ENCODE measurements at regions not wholly inside any gene's neighbourhood (a gene's known extent, or its start where the extent isn't known, plus 50 kb on each side); places are given as distances from the start of the nearest gene placed in this dataset.

- no peak overlapping the region for H3K27ac Mint-ChIP-seq
- H3K9me3 Mint-ChIP-seq, result peaks cover 16% of the 10 kb centered on the region
- no peak overlapping the region for H3K4me3 Mint-ChIP-seq
- DNase-seq, result no peak
- H3K4me1 Mint-ChIP-seq (ENCODE audit: low read depth), result peaks cover 39% of the 10 kb centered on the region; the same call in 1 of the 2 replicates
- TF ChIP-seq CTCF (IDR thresholded peaks at IDR 0.05), result peak; percentile 13; the same call in 1 of the 2 replicates
- H3K36me3 Mint-ChIP-seq (ENCODE audit: low read depth), result peaks cover 14% of the 10 kb centered on the region; the same call in 1 of the 2 replicates
- no peaks in the 10 kb centered on the region; the same call in 1 of the 2 replicates for H3K27me3 Mint-ChIP-seq (ENCODE audit: insufficient read depth)
These were observed 493.8 kb upstream of the PABPC4L start for GRCh38 chr4:134695433-134695832.

GRCh38 chr4:134691915-134692314 lies 490.3 kb upstream of the PABPC4L start:
- peak; percentile 92 for DNase-seq
- Mint-ChIP-seq H3K4me3 (peak overlapping the region; percentile 1; the same call in 1 of the 2 replicates), H3K9me3 (peaks cover 12% of the 10 kb centered on the region), H3K27me3 (ENCODE audit: insufficient read depth) (peaks cover 2% of the 10 kb centered on the region; the same call in 1 of the 2 replicates), H3K4me1 (ENCODE audit: low read depth) (peaks cover 34% of the 10 kb centered on the region; the same call in 1 of the 2 replicates), H3K27ac (peak overlapping the region; percentile 35; the same call in 1 of the 2 replicates), H3K36me3 (ENCODE audit: low read depth) (peaks cover 4% of the 10 kb centered on the region; the same call in 1 of the 2 replicates)
- no peak for TF ChIP-seq CTCF (IDR thresholded peaks at IDR 0.05)

GRCh38 chr4:134687646-134688628 lies 486.3 kb upstream of the PABPC4L start:
- Mint-ChIP-seq H3K27ac (no peak overlapping the region), H3K9me3 (peaks cover 20% of the 10 kb centered on the region), H3K4me3 (no peak overlapping the region), H3K36me3 (ENCODE audit: low read depth) (peaks cover 11% of the 10 kb centered on the region; the same call in 1 of the 2 replicates), H3K27me3 (ENCODE audit: insufficient read depth) (peaks cover 2% of the 10 kb centered on the region; the same call in 1 of the 2 replicates), H3K4me1 (ENCODE audit: low read depth) (peaks cover 38% of the 10 kb centered on the region; the same call in 1 of the 2 replicates)
- no peak for DNase-seq
- TF ChIP-seq CTCF (IDR thresholded peaks at IDR 0.05), result no peak

- H3K4me3 Mint-ChIP-seq, result no peak overlapping the region
- no peak for TF ChIP-seq CTCF (IDR thresholded peaks at IDR 0.05)
- H3K27ac Mint-ChIP-seq, result no peak overlapping the region
- H3K27me3 Mint-ChIP-seq (ENCODE audit: insufficient read depth), result no peaks in the 10 kb centered on the region; the same call in 1 of the 2 replicates
- H3K4me1 Mint-ChIP-seq (ENCODE audit: low read depth), result no peaks in the 10 kb centered on the region; the same call in 1 of the 2 replicates
- DNase-seq, result no peak
- H3K36me3 Mint-ChIP-seq (ENCODE audit: low read depth), result peaks cover 11% of the 10 kb centered on the region; the same call in 1 of the 2 replicates
- H3K9me3 Mint-ChIP-seq, result peaks cover 15% of the 10 kb centered on the region
These were observed 475.7 kb upstream of the PABPC4L start for GRCh38 chr4:134677209-134677814.

GRCh38 chr4:134668237-134668636 lies 466.6 kb upstream of the PABPC4L start:
- Mint-ChIP-seq H3K4me1 (ENCODE audit: low read depth) (no peaks in the 10 kb centered on the region), H3K9me3 (0 out of 2 replicates have a peak, but pooled peaks cover 4% of the 10 kb centered on the region), H3K27me3 (ENCODE audit: insufficient read depth) (no peaks in the 10 kb centered on the region), H3K27ac (no peak overlapping the region), H3K4me3 (no peak overlapping the region), H3K36me3 (ENCODE audit: low read depth) (no peaks in the 10 kb centered on the region)
- TF ChIP-seq CTCF (IDR thresholded peaks at IDR 0.05), result no peak
- no peak for DNase-seq
